ENCODE measurements at regions not wholly inside any gene's neighbourhood (a gene's known extent, or its start where the extent isn't known, plus 50 kb on each side); places are given as distances from the start of the nearest gene placed in this dataset.
"Not testable (repeated sequence)": the region's sequence is repeated elsewhere in the genome, so short reads cannot be mapped to it uniquely, and the experiment has no call there.

DNA sequence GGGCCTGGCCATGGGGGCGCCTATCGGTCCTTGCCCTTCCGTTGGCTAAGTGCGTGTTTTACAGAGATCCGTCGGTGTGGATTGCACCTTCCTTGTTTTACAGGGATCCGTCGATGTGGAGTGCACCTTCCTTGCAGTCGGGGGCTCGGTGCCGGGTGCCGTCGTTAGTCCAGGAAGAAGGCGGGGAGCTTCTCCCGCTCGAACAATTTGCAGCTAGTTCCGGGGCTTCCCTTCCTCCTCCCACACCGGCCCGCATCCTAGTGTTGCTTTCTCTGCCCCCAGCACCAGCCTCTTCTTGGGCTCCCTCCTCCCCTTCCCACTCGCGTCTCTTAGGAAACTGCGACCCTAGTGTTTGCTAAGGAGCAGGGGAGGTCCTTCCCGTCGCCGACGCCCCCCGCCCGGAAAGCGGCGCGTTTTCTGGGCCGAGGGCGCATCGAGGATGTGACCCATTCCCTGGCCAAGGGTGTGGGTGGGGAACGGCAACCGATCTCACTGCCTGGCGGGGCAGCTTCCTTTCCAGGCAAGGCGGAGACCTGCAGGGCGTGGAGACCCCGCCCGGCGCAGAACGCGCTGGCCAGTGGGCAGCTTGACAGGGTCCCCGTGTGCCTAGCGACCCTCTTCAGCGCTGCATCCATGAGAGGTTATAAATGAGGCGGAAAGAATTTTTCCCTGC is 75.7 kb upstream of the ZNF91 start:
- Histone ChIP-seq H3K27ac (ENCODE audit: insufficient read length, low read depth, low read length) (no peak overlapping the region), H3K9me3 (ENCODE audit: control insufficient read depth, low read depth, low read length) (peaks cover 73% of the 10 kb centered on the region), H2AFZ (ENCODE audit: low read length) (no peak overlapping the region), H4K91ac (ENCODE audit: insufficient read length, low read depth, low read length) (no peak overlapping the region), H3K27me3 (ENCODE audit: insufficient read depth, low read length) (no peaks in the 10 kb centered on the region; the same call in 1 of the 2 replicates), H4K8ac (replicated peaks; ENCODE audit: insufficient read length, low read depth, low read length) (no peak overlapping the region), H3K56ac (ENCODE audit: insufficient read length, low read depth, low read length) (no peak overlapping the region), H3K4me1 (ENCODE audit: insufficient read depth, low read length) (no peaks in the 10 kb centered on the region), H2BK12ac (ENCODE audit: insufficient read length, low read depth, low read length) (no peak overlapping the region), H4K5ac (ENCODE audit: insufficient read length, low read depth, low read length) (no peak overlapping the region), H2AK5ac (ENCODE audit: insufficient read length, low read length) (no peak overlapping the region), H2BK5ac (ENCODE audit: insufficient read length, low read length) (no peak overlapping the region), H3K23me2 (ENCODE audit: insufficient read length, low read depth, low read length, poor library complexity, severe bottlenecking) (no peaks in the 10 kb centered on the region), H3K18ac (ENCODE audit: insufficient read length, low read depth, low read length) (no peak overlapping the region), H2BK120ac (ENCODE audit: low read depth, low read length, poor library complexity, severe bottlenecking) (no peak overlapping the region), H3K14ac (ENCODE audit: insufficient read depth, low read length) (no peak overlapping the region), H3K4me2 (ENCODE audit: insufficient read depth, insufficient read length, low read length) (no peak overlapping the region), H2BK15ac (ENCODE audit: low read depth, low read length) (no peak overlapping the region), H3K23ac (ENCODE audit: insufficient read length, low read depth, low read length) (no peak overlapping the region), H3T11ph (ENCODE audit: low read length) (no peak overlapping the region), H3K9ac (ENCODE audit: extremely low read depth, insufficient read length, low read length) (no peak overlapping the region), H3K79me2 (ENCODE audit: insufficient read depth, low read length) (no peaks in the 10 kb centered on the region), H4K20me1 (ENCODE audit: control insufficient read depth, insufficient read depth, insufficient read length) (no peaks in the 10 kb centered on the region), H3K4ac (ENCODE audit: low read depth, low read length) (no peak overlapping the region), H2BK20ac (ENCODE audit: low read depth, low read length, poor library complexity, severe bottlenecking) (no peak overlapping the region), H3K79me1 (ENCODE audit: insufficient read depth, low read depth, low read length, poor library complexity, severe bottlenecking) (no peaks in the 10 kb centered on the region)
- Mint-ChIP-seq H3K4me1 (no peaks in the 10 kb centered on the region), H3K27ac (no peak overlapping the region), H3K36me3 (ENCODE audit: insufficient read depth in 1 of 3, low read depth in 3 of 3) (peaks cover 18 to 50% (median 30%) of the 10 kb centered on the region in 3 experiments; a peak in 6 of 7 replicates), H3K9me3 (peaks cover 94% of the 10 kb centered on the region in 2 experiments), H3K27me3 (ENCODE audit: low read depth) (no peaks in the 10 kb centered on the region; the same call in none of the 2 replicates), H3K4me3 (no peak overlapping the region)
- DNase-seq, result no peak
- no CpG with 5 or more reads among the region's 48 CpGs for WGBS (ENCODE audit: extremely low coverage, insufficient read length, low lambda C conversion rate)
- TF ChIP-seq, protein P1, sequence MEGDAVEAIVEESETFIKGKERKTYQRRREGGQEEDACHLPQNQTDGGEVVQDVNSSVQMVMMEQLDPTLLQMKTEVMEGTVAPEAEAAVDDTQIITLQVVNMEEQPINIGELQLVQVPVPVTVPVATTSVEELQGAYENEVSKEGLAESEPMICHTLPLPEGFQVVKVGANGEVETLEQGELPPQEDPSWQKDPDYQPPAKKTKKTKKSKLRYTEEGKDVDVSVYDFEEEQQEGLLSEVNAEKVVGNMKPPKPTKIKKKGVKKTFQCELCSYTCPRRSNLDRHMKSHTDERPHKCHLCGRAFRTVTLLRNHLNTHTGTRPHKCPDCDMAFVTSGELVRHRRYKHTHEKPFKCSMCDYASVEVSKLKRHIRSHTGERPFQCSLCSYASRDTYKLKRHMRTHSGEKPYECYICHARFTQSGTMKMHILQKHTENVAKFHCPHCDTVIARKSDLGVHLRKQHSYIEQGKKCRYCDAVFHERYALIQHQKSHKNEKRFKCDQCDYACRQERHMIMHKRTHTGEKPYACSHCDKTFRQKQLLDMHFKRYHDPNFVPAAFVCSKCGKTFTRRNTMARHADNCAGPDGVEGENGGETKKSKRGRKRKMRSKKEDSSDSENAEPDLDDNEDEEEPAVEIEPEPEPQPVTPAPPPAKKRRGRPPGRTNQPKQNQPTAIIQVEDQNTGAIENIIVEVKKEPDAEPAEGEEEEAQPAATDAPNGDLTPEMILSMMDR (conservative IDR thresholded peaks at IDR 0.05), result no peak

DNA sequence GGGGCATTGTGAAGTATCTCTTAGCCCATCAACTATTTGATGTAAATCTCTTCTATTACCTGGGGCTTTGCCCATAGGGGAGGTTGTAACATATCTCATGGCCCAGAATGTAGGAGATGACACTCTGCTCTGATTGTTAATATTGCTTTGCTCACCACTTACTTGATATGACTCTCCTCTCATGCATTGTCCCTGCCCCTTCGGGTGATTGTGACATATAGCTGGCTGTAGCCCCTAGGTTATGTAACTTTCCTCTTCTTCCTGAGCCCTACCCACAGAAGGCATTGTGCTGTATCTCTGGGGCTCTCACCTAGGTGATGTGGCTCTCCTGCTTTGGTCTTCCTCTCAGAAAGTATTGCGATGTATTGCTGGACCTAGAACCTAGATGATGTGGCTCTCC is 69.1 kb upstream of the ZNF91 start:
- peaks cover 98 to 99% of the 10 kb centered on the region in 2 experiments for H3K9me3 Mint-ChIP-seq
- H3K4me1 Mint-ChIP-seq; H3K23me2 ChIP-seq (ENCODE audit: insufficient read length, low read depth, low read length, poor library complexity, severe bottlenecking); H3K4me1 ChIP-seq (ENCODE audit: insufficient read depth, low read length); H3K14ac ChIP-seq (ENCODE audit: insufficient read depth, low read length); H4K5ac ChIP-seq (ENCODE audit: insufficient read length, low read depth, low read length); H3K27ac Mint-ChIP-seq; H4K91ac ChIP-seq (ENCODE audit: insufficient read length, low read depth, low read length); DNase-seq; H3K79me1 ChIP-seq (ENCODE audit: insufficient read depth, low read depth, low read length, poor library complexity, severe bottlenecking); H3K18ac ChIP-seq (ENCODE audit: insufficient read length, low read depth, low read length); H3K79me2 ChIP-seq (ENCODE audit: insufficient read depth, low read length); H3T11ph ChIP-seq (ENCODE audit: low read length); H3K9ac ChIP-seq (ENCODE audit: extremely low read depth, insufficient read length, low read length); H3K56ac ChIP-seq (ENCODE audit: insufficient read length, low read depth, low read length); H2BK15ac ChIP-seq (ENCODE audit: low read depth, low read length); H4K8ac ChIP-seq (replicated peaks; ENCODE audit: insufficient read length, low read depth, low read length); H2BK120ac ChIP-seq (ENCODE audit: low read depth, low read length, poor library complexity, severe bottlenecking); H3K23ac ChIP-seq (ENCODE audit: insufficient read length, low read depth, low read length); H3K4me3 Mint-ChIP-seq; H4K20me1 ChIP-seq (ENCODE audit: control insufficient read depth, insufficient read depth, insufficient read length); H2AFZ ChIP-seq (ENCODE audit: low read length); H2BK5ac ChIP-seq (ENCODE audit: insufficient read length, low read length); H3K4me2 ChIP-seq (ENCODE audit: insufficient read depth, insufficient read length, low read length); H3K4ac ChIP-seq (ENCODE audit: low read depth, low read length); H3K27me3 ChIP-seq (ENCODE audit: insufficient read depth, low read length); H3K27me3 Mint-ChIP-seq (ENCODE audit: low read depth); H3K27ac ChIP-seq (ENCODE audit: insufficient read length, low read depth, low read length); H2BK20ac ChIP-seq (ENCODE audit: low read depth, low read length, poor library complexity, severe bottlenecking); H2BK12ac ChIP-seq (ENCODE audit: insufficient read length, low read depth, low read length); H2AK5ac ChIP-seq (ENCODE audit: insufficient read length, low read length): not testable (repeated sequence)
- H3K9me3 ChIP-seq (ENCODE audit: control insufficient read depth, low read depth, low read length), result peaks cover 95% of the 10 kb centered on the region
- peaks cover 17 to 43% (median 26%) of the 10 kb centered on the region in 3 experiments; a peak in 6 of 7 replicates for H3K36me3 Mint-ChIP-seq (ENCODE audit: insufficient read depth in 1 of 3, low read depth in 3 of 3)
- no CpG with 5 or more reads among the region's 2 CpGs for WGBS (ENCODE audit: extremely low coverage, insufficient read length, low lambda C conversion rate)

Measured in H9 (cell line).